ENCODE measurements at regions not wholly inside any gene's neighbourhood (a gene's known extent, or its start where the extent isn't known, plus 50 kb on each side); places are given as distances from the start of the nearest gene placed in this dataset.
"Not testable (repeated sequence)": the region's sequence is repeated elsewhere in the genome, so short reads cannot be mapped to it uniquely, and the experiment has no call there.

- no peak for TF ChIP-seq CTCF (conservative IDR thresholded peaks at IDR 0.05)
- no peak overlapping the region for H3K27ac ChIP-seq
These were observed 82.5 kb upstream of the CREB5 start for GRCh38 chr7:28329661-28330363.

GRCh38 chr7:28330384-28331070 lies 81.8 kb upstream of the CREB5 start:
- no peak overlapping the region for H3K27ac ChIP-seq
- TF ChIP-seq CTCF (conservative IDR thresholded peaks at IDR 0.05) = no peak

- no peak overlapping the region for H3K27ac ChIP-seq
- no peak for TF ChIP-seq CTCF (conservative IDR thresholded peaks at IDR 0.05)
These were observed 80.3 kb upstream of the CREB5 start for GRCh38 chr7:28332046-28332445.

- not testable (repeated sequence) for H3K27ac ChIP-seq
These were observed 78.8 kb upstream of the CREB5 start for GRCh38 chr7:28333548-28333947.

GRCh38 chr7:28336806-28337205 lies 75.5 kb upstream of the CREB5 start:
- no peak overlapping the region for H3K27ac ChIP-seq
- TF ChIP-seq CTCF (conservative IDR thresholded peaks at IDR 0.05) = no peak

GRCh38 chr7:28338041-28338440 lies 74.3 kb upstream of the CREB5 start:
- no peak for TF ChIP-seq CTCF (conservative IDR thresholded peaks at IDR 0.05)
- no peak overlapping the region for H3K27ac ChIP-seq

- TF ChIP-seq CTCF (conservative IDR thresholded peaks at IDR 0.05) = no peak
- H3K27ac ChIP-seq = no peak overlapping the region
These were observed 68.9 kb upstream of the CREB5 start for GRCh38 chr7:28343462-28343861.

- no peak overlapping the region for H3K27ac ChIP-seq
- TF ChIP-seq CTCF (conservative IDR thresholded peaks at IDR 0.05) = no peak
These were observed 66.1 kb upstream of the CREB5 start for GRCh38 chr7:28346256-28346655.

Data from VCaP (cell line).